ENCODE measurements at regions not wholly inside any gene's neighbourhood (a gene's known extent, or its start where the extent isn't known, plus 50 kb on each side); places are given as distances from the start of the nearest gene placed in this dataset.

GRCh38 chr9:89866701-89867100 lies 261.9 kb downstream of the GADD45G start:
- TF ChIP-seq CTCF (IDR thresholded peaks at IDR 0.05; ENCODE audit: low read depth, low read length): no peak
- no peak for DNase-seq (ENCODE audit: low read depth in 2 of 2)
- no peak overlapping the region for H3K4me3 ChIP-seq (replicated peaks in 1 of 2; ENCODE audit: low read depth in 2 of 2, low read length in 2 of 2)

- H3K4me3 ChIP-seq (replicated peaks in 1 of 2; ENCODE audit: low read depth in 2 of 2, low read length in 2 of 2): no peak overlapping the region
- TF ChIP-seq CTCF (IDR thresholded peaks at IDR 0.05; ENCODE audit: low read depth, low read length): no peak
- no peak for DNase-seq (ENCODE audit: low read depth in 2 of 2)
Measured at GRCh38 chr9:89868100-89868499, 263.3 kb downstream of the GADD45G start.

GRCh38 chr9:89869793-89870580 lies 265.2 kb downstream of the GADD45G start:
- no peak for DNase-seq (ENCODE audit: low read depth in 2 of 2)
- no peak for TF ChIP-seq CTCF (IDR thresholded peaks at IDR 0.05; ENCODE audit: low read depth, low read length)
- H3K4me3 ChIP-seq (replicated peaks in 1 of 2; ENCODE audit: low read depth in 2 of 2, low read length in 2 of 2): no peak overlapping the region

- no peak for DNase-seq (ENCODE audit: low read depth in 2 of 2)
- H3K4me3 ChIP-seq (replicated peaks in 1 of 2; ENCODE audit: low read depth in 2 of 2, low read length in 2 of 2): no peak overlapping the region
- TF ChIP-seq CTCF (IDR thresholded peaks at IDR 0.05; ENCODE audit: low read depth, low read length): no peak
Measured at GRCh38 chr9:89871871-89872331, 267.1 kb downstream of the GADD45G start.

- TF ChIP-seq CTCF (IDR thresholded peaks at IDR 0.05; ENCODE audit: low read depth, low read length): no peak
- no peak for DNase-seq (ENCODE audit: low read depth in 2 of 2)
- no peak overlapping the region for H3K4me3 ChIP-seq (replicated peaks in 1 of 2; ENCODE audit: low read depth in 2 of 2, low read length in 2 of 2)
Measured at GRCh38 chr9:89872426-89872912, 267.7 kb downstream of the GADD45G start.

- TF ChIP-seq CTCF (IDR thresholded peaks at IDR 0.05; ENCODE audit: low read depth, low read length): no peak
- no peak for DNase-seq (ENCODE audit: low read depth in 2 of 2)
- H3K4me3 ChIP-seq (replicated peaks in 1 of 2; ENCODE audit: low read depth in 2 of 2, low read length in 2 of 2): no peak overlapping the region
Measured at GRCh38 chr9:89872913-89873707, 268.3 kb downstream of the GADD45G start.
